RCC 7860 (cell line): ENCODE measurements at regions not wholly inside any gene's neighbourhood (a gene's known extent, or its start where the extent isn't known, plus 50 kb on each side); places are given as distances from the start of the nearest gene placed in this dataset.
A peak's percentile ranks its signal among the peaks of the same experiment; 100 is the strongest.

Experiments used
- DNase-seq: peaks from one replicate; pipeline ENCODE4 v3.0.0-alpha.2; 2015; ENCODE audit warnings: low spot score
- FAIRE-seq: peaks from 2 replicates; lab custom pipeline; 2012; peaks lifted over from hg19 to GRCh38; lab: Jason Lieb, UNC

DNA sequence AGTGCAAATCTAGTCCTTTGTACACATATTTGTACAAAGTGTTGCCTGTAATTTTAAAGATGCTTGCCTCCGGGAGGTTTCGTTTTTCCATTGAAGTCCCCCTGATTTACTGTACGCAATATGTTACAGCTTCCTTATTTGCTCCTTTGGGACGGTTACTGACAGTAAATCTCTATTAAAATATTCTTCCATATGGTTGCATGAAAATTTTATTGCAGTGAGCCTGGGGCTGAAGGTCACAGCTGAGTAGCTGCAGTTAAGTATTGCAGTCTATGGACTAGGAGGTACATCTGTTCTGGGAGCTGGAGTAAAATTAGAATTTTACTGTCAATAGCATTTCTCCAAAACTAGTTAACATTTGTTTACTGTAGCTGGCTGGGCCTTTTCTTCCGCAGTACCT, 119.2 kb downstream of the ETAA1 start:
- DNase-seq (no peak), FAIRE-seq (no peak)

DNA sequence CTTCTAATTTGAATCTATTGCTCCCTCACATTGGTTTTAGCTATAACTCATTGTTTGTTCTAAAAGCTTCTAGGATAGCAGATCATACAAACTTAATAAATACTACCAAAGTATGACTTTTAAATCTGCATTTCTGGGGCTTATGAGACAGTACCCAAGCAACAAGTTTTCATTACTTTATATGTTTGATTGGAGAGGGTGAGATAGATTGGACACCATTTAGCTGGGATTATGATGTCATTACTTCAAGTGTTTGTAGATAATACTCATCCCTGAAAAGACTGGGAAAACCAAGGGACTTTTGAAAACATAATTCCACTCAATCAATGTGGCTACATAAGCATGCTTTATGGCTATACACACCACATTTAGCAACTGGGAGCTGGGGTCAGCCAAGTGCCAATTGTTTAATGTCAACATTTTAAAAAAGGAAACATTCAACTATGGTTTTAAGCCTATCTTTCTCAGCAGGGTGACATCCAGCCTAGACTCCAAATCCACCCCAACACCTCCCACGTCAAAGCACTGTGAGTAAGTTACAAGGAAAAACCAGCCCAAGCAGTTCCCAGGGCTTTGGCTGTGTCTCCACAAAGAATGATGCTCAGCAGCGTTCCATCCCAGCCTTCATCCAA, 119.9 kb downstream of the ETAA1 start:
- no peak for DNase-seq
- FAIRE-seq, result no peak

DNA sequence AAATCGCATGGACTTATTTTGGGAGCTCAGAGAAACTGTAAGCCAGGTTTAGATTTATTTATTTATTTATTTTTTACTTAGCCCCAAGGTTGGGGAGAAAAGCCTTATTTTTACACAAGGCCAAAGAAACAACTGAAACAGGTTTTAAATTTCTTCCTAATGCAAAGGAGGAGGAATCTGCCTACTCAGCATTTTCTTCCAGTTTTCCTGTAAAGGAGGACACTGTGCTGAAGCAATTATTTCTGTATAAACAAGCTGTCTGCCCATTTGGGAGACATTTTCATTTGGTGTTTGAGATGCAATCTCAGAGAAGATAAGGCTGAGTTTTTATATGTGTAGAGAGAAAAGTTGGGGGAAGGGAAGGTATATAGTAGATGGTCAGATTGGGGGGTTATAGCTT, 125.0 kb downstream of the ETAA1 start:
- DNase-seq (no peak), FAIRE-seq (no peak)

DNA sequence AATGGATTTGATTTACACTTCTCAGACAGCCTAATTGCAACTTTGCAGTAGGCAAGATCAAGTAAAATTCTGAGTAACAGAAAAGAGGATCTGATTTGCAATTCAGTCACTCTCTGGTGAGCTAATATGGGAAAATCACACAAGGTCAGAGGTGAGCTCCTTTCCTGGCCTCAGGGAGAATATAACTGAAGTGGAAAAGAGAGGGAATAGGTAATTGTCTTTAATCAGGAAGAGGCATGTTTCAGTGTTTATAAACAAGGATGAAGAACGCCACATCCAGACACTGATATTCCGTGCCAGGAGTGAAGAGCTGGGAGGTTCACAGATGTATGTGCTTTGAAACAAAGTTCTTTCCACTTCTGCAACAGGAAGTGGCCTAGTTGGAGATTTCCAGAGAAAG, 127.1 kb downstream of the ETAA1 start:
- DNase-seq (no peak), FAIRE-seq (no peak)

GRCh38 chr2:67524777-67525176, 127.6 kb downstream of the ETAA1 start:
- FAIRE-seq, result no peak
- DNase-seq, result no peak

GRCh38 chr2:67526283-67526682, 129.2 kb downstream of the ETAA1 start:
- FAIRE-seq (no peak), DNase-seq (no peak)

- FAIRE-seq (no peak), DNase-seq (no peak)
These were observed 131.2 kb downstream of the ETAA1 start for GRCh38 chr2:67528320-67528719.

- FAIRE-seq (no peak), DNase-seq (no peak)
These were observed 135.3 kb downstream of the ETAA1 start for GRCh38 chr2:67532387-67532786.

DNA sequence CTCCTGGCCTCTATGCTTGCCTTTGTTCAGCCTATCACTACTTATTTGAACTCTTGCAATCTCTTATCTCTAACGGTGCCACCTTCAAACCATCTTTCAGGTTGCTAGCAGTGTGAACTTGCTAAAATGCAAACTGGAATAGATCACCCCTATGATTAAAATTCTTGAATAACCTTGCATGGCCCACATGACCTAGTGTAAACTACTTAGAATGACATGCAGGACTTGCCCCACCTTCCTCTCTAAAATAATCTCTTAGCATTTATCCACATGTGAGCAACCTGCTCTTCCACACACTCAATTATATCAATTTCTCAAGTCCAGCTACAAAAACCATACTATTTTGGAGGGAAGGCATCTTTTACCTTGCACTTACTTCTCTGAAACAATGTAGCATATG, 137.6 kb downstream of the ETAA1 start:
- FAIRE-seq, result no peak

DNA sequence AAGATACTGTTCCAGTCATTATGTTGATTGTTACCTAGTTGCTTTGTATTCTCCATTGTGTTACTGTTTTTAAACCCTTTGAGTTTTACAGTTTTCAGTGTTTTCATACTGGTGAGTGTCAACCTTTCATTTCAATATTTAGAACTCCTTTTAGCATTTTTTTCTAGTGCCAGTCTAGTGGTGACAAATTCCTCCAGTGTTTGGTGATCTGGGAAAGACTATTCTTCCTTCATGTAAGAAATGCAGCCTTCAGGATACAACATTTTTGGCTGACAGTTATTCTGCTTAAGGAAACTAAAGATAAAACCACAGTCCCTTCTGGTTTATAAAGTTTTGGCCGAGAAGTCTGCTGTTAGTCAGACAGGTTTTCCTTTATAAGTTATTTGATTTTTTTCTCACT, 143.8 kb downstream of the ETAA1 start:
- DNase-seq, result no peak
- FAIRE-seq, result no peak

More for the DNA sequence above, 137.6 kb downstream of the ETAA1 start:
- no peak for DNase-seq

DNA sequence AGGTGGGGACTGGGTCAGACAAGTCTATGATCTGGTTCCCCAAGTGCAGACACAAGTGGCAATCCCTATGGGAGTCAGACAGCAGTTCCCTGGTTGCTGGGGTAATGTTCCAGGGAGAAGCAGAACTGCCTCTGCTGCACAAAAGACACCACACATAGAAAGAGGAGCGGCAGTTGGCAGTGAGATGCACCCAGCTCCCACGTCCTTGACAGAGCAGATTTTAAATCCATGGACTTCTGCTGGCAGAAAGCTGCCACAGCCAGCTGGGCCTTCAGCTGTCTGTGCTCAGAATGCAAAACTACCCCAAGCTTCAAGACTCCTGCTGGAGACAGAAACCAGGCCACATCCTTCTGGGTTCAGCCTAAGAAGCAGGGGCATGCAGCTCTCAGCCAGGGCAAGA, 147.2 kb downstream of the ETAA1 start:
- DNase-seq, result no peak
- no peak for FAIRE-seq

DNA sequence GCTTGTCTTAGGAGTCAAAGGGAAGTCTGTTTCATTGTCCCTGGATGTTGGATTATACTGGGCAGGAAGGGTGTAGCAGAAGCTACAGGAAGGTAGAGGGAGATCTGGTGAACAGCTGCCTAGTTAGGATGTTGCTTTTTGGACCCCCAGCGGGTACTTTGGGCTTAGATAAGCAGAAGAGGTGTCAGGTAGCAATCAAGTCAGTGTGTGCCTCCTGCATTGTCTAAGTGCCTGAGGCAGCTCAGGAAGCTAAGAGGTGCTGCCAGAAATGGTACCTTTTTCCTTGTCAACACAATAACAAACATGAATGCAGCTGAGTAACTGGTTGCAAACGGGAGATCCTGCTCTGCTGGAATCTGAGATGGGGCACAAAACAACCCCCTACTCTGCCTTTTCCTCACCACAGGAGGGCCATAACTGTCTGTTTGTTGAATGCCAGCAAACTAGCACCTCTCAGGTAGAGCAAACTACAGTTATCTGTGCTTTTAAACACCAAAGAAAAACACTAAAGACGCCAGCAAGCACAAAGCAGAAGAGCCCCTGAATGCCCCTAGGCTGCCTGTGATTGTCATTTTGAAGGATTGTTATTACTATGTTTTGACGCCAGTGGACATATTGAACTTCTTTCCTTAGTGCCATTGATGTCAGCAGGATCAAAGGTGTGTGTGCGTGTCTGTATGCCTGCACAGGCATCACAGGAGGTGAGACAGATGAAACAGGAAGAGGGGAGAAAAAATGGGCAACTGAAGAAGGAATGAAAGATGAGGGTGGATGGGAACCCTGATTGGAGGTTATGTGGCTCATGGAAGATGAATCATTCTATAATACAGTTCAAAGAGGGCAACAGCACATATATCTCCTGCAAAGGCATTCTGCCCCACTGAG, 151.4 kb downstream of the ETAA1 start:
- FAIRE-seq (no peak), DNase-seq (no peak)

DNA sequence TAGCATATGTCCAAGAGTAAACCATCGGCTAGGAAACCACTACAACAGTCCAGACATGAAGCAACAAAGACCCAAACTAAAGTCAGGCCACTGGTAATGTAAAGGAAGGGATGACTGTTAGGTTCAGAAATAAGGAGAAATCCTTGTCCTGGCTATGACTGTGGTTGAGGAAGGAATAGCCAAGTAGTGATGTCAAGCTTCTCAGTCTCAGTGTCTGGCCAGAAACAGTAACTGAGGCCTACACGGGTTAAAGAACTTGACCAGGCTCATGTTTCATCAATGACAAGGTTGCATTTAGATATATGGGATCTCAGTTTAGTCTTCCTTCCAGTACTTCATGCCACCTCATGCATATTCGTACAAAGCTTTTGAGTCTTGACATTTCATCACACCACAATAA, 162.0 kb downstream of the ETAA1 start:
- DNase-seq (no peak), FAIRE-seq (no peak)

DNA sequence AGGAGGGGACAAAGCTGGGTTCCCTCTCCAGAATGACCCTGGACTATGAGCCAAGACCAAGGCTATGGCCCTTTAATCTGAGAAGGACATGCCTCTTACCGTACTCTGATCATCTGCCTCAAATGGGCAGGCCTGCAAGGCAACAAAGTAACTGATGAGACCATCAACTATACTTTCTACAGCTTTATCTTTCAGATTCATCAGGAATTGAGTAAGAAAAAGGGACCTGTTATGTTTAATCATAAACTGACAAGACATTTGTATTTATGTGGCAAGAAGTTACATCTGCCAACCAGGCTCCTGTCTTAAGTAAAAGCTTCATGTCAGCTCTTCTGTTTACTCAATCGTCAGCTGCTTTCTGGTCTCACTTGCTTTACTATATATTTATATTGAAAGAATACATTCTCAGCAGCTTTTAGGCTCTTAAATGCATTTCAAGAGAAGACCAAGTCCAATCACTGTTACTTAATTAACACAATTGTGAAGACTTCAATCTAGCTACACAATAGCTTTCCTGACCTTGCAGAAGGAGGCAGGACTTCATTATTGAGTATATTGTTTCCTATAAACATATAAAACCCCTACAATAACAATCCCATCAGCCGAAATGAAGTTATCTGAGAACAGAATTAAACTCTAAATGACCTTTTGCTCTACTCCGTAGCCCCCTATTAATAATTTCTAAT, 163.8 kb downstream of the ETAA1 start:
- no peak for FAIRE-seq

DNA sequence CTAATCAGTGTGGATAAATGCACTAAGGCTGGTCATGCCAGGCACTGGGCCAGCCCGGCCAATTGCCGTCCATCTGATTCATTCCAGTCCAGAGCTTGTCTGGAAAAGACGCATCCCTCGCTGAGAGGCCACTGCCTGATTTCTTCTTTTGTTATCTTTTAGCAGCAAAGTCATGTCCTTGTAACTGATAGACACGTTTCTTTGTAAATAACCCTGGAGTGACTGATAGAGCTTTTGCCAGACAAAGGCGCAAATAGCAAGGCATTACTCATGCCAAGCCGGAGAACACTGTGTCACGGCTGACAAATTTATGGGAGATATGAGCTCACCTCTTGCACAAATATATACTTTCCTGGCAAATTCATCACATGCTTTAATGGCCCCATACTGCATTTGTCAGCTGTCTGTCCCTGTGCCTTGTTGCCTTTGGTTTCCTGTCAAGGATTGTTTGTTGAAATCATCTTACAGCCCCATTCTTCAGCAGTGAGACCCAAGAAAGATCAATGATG, 164.4 kb downstream of the ETAA1 start:
- DNase-seq (peak; percentile 99), FAIRE-seq (peak; percentile 97)

More for the DNA sequence above, 163.8 kb downstream of the ETAA1 start:
- DNase-seq, result no peak

DNA sequence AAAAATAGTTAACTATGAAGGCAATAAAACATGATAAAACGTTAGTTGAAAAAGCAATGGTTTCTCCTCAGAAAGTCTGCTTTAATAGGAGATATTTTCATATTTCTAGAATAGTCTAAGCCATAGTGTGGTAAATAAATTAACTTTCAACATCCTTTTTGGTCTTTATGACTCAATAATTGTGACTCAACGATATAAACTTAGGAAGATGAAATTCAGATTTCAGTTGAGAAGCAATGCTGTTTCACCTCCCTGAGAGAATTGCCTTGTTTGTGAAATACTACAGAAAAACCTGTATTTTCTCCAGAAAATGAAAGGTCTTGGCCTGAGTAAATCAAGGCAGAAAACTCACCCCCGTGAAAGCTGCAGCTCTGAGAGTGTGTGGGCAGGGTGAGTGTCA, 166.9 kb downstream of the ETAA1 start:
- no peak for DNase-seq
- peak; percentile 37 for FAIRE-seq

DNA sequence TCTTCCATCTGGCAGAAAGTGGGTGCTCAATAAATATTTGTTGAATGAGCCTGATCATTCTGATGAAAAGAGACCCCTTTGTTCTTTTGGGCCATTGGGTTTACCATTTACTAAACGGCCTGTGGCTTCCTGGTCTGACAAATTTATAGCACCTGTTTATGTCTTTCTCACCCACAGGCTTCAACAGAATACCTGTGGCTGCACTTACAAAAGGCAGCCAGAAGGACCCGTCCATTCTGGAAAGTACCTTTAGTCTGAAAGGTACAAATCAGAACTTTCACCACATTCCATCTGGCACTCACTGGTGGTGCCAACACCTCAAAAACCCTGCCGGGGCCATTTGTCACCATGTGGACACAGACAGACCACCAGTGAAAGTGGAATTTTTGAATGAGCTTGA, 167.5 kb downstream of the ETAA1 start:
- DNase-seq, result no peak
- no peak for FAIRE-seq

- no peak for FAIRE-seq
- DNase-seq, result no peak
These were observed 168.1 kb downstream of the ETAA1 start for GRCh38 chr2:67565262-67565661.

DNA sequence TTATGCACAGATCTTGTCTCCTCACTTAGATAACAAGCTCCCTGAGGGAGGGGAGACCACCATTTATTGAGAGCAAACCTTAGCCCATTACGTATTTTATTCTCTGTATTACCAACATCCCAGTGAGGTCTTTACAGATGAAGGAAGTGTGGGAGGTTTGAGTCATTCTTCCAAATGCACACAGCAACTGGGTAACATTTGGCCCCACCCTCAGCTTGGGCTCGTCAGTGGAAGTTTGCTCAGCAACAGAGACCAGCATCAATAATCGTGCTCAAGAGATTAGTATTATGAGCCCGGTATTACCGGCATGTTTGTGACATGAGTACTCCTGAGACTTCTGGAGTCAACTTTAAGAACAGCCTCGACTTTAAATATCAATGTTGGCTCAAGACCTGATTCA, 168.6 kb downstream of the ETAA1 start:
- no peak for DNase-seq
- FAIRE-seq, result no peak

- DNase-seq, result peak; percentile 20
- FAIRE-seq, result no peak
These were observed 169.2 kb downstream of the ETAA1 start for GRCh38 chr2:67566285-67566684.

DNA sequence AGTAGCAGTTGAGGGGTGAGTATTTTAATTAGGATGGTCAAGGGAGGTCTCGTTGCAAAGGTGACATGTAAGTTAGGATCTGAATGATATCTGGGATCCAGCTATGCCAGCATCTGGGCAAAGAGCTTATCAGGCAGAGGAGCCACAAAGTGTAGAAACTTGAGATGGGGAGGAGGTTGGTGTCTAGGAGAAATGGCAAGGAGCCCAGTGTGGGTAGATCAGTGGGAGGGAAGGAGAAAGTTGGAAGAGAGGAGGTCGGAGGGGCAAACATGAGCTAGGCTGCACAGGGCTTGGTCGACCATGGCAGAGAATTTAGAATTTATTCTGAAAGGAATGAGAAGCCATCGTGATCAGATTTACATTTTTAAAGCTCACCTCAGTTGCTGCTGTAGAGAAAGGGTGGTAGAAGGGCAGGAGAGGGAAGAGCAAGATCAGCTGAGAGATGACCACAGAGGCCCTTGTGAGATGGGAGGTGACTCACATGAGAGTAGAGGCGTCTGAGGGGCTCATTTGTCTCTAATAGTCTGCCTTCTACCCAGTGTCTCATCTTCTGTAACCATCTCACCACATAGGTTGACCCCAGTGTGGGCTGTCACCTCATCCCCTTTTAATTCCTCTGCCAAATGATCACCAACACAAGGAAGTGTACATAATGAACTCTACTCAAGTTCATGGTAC, 170.0 kb downstream of the ETAA1 start:
- FAIRE-seq (peak; percentile 65), DNase-seq (peak; percentile 66)
